Astrocyte of the spinal cord (primary cell): ENCODE measurements at regions not wholly inside any gene's neighbourhood (a gene's known extent, or its start where the extent isn't known, plus 50 kb on each side); places are given as distances from the start of the nearest gene placed in this dataset.

ENCODE experiments used
- DNase-seq: peaks from one replicate; pipeline ENCODE4 v3.0.0; 2011; ENCODE audit warnings: low read depth, low spot score
- H3K4me3 ChIP-seq: 2 replicates; pipeline ENCODE4 v1.5.1; 2011; ENCODE audit warnings: low read depth, mild to moderate bottlenecking, low read length, moderate library complexity
- CTCF ChIP-seq: IDR thresholded peaks from 2 replicates; pipeline ENCODE4 v1.5.1; 2012; ENCODE audit warnings: low read depth, mild to moderate bottlenecking, low read length, inconsistent platforms
- in situ Hi-C: cut with HindIII; loops from 2 replicates; pipeline ENCODE4 v1.10.0; 2017; ENCODE audit warnings: low sequenced_read_pairs

GRCh38 chr1:238826891-238827290, 559.5 kb upstream of the CHRM3 start:
- no peak overlapping the region for H3K4me3 ChIP-seq
- DNase-seq: no peak
- TF ChIP-seq CTCF: no peak
- in situ Hi-C loops: no loop called here

GRCh38 chr1:238823416-238823815, 563.0 kb upstream of the CHRM3 start:
- H3K4me3 ChIP-seq: no peak overlapping the region
- no peak for TF ChIP-seq CTCF
- in situ Hi-C loops: no loop called here
- DNase-seq: no peak

GRCh38 chr1:238811211-238811879, 575.0 kb upstream of the CHRM3 start:
- no peak overlapping the region for H3K4me3 ChIP-seq
- no peak for DNase-seq
- in situ Hi-C loops: no loop called here
- no peak for TF ChIP-seq CTCF

GRCh38 chr1:238790882-238791281, 595.5 kb upstream of the CHRM3 start:
- no peak overlapping the region for H3K4me3 ChIP-seq
- no peak for TF ChIP-seq CTCF
- DNase-seq: no peak
- in situ Hi-C loops: no loop called here

GRCh38 chr1:238789916-238790667, 596.3 kb upstream of the CHRM3 start:
- no peak overlapping the region for H3K4me3 ChIP-seq
- in situ Hi-C loops: no loop called here
- DNase-seq: no peak
- no peak for TF ChIP-seq CTCF

- H3K4me3 ChIP-seq: no peak overlapping the region
- no peak for DNase-seq
- in situ Hi-C loops: no loop called here
- no peak for TF ChIP-seq CTCF
These were observed 598.9 kb upstream of the CHRM3 start for GRCh38 chr1:238787471-238787870.
